Loucy (cell line): ENCODE measurements at regions not wholly inside any gene's neighbourhood (a gene's known extent, or its start where the extent isn't known, plus 50 kb on each side); places are given as distances from the start of the nearest gene placed in this dataset.

Experiments
- H2AFZ ChIP-seq: fragments of 200-600 bp; sonication (generic); 2 replicates; pipeline ENCODE4 v1.6.0; 2016; ENCODE audit warnings: antibody characterized with exemption, mild to moderate bottlenecking, low read length, moderate library complexity
- H3F3A ChIP-seq: fragments of 200-600 bp; 2 replicates; pipeline ENCODE4 v1.6.0; 2016; ENCODE audit warnings: antibody characterized with exemption, low read depth, mild to moderate bottlenecking
- H3K27me3 ChIP-seq: fragments of 200-600 bp; sonication (generic); 2 replicates; pipeline ENCODE4 v1.6.1; 2014; ENCODE audit warnings: low read length, mild to moderate bottlenecking; ENCODE audit not compliant: insufficient read depth, poor library complexity, severe bottlenecking
- H3K36me3 ChIP-seq: fragments of 200-600 bp; sonication (generic); 2 replicates; pipeline ENCODE4 v1.6.1; 2016; ENCODE audit warnings: low read length; ENCODE audit not compliant: insufficient read depth
- H3K4me1 ChIP-seq: fragments of 200-600 bp; sonication (generic); 2 replicates; pipeline ENCODE4 v1.5.1; 2014; ENCODE audit warnings: low read length, mild to moderate bottlenecking; ENCODE audit not compliant: insufficient read depth, poor library complexity, severe bottlenecking
- H3K4me2 ChIP-seq: fragments of 200-600 bp; sonication (generic); 2 replicates; pipeline ENCODE4 v1.6.0; 2014; ENCODE audit warnings: antibody characterized with exemption, low read length, low read depth, mild to moderate bottlenecking; ENCODE audit not compliant: poor library complexity, severe bottlenecking
- H3K4me3 ChIP-seq: fragments of 200-600 bp; sonication (generic); 2 replicates; pipeline ENCODE4 v1.5.1; 2014; ENCODE audit warnings: low read length, mild to moderate bottlenecking, mixed read lengths; ENCODE audit not compliant: poor library complexity, severe bottlenecking
- H3K79me2 ChIP-seq: fragments of 200-600 bp; sonication (generic); 2 replicates; pipeline ENCODE4 v1.6.1; 2014; ENCODE audit warnings: low read length; ENCODE audit not compliant: insufficient read depth
- H3K9ac ChIP-seq: fragments of 200-600 bp; sonication (generic); 2 replicates; pipeline ENCODE4 v1.6.0; 2014; ENCODE audit warnings: mild to moderate bottlenecking, low read depth, low read length, moderate library complexity; ENCODE audit not compliant: poor library complexity, severe bottlenecking
- H3K9me2 ChIP-seq: fragments of 200-600 bp; sonication (generic); replicated peaks from 2 replicates; pipeline ENCODE4 v1.6.1; 2016; ENCODE audit warnings: low read depth, low read length, mixed read lengths
- H3K9me3 ChIP-seq: fragments of 200-600 bp; sonication (generic); 2 replicates; pipeline ENCODE4 v1.6.1; 2014; ENCODE audit warnings: mild to moderate bottlenecking, antibody characterized with exemption, low read length, low read depth; ENCODE audit not compliant: insufficient read depth
- H4K20me1 ChIP-seq: fragments of 200-600 bp; sonication (generic); 2 replicates; pipeline ENCODE4 v1.6.0; 2014; ENCODE audit warnings: antibody characterized with exemption, low read length, mild to moderate bottlenecking; ENCODE audit not compliant: insufficient read depth, poor library complexity, severe bottlenecking
- EZH2phosphoT487 ChIP-seq: fragments of 200-600 bp; IDR thresholded peaks from 2 replicates; pipeline ENCODE4 v1.6.1; 2018; ENCODE audit warnings: antibody characterized with exemption, mild to moderate bottlenecking, moderate library complexity, borderline replicate concordance
- TF ChIP-seq, protein P1 (sequence below): fragments of 200-600 bp; sonication (generic); conservative IDR thresholded peaks from 2 replicates; pipeline ENCODE4 v1.5.1; 2014; ENCODE audit warnings: mild to moderate bottlenecking, antibody characterized with exemption, low read length

DNA sequence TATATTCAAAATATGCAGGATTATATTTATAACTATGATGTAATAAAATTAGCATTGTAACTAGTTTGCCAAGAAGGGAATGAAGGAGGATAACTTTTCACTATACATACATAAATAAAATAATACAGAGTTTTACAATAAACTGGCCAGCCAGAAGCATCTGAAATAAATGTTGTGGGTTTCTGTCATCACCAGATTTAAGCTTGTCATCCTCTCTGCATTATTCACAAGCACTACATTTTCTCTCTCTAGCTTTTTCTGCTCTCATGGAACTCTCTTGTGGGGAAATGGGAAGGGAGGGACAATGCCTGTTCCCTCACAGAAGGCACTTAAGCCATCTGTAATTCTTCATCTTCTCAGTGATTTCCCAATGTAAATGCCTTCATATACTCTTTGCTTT lies 626.8 kb downstream of the SEMA5A start:
- no peaks in the 10 kb centered on the region for H3K9me2 ChIP-seq
- H3K4me3 ChIP-seq: no peak overlapping the region
- no peaks in the 10 kb centered on the region for H3K36me3 ChIP-seq
- no peaks in the 10 kb centered on the region for H4K20me1 ChIP-seq
- no peaks in the 10 kb centered on the region for H3F3A ChIP-seq
- no peak overlapping the region for H2AFZ ChIP-seq
- no peak overlapping the region for H3K4me2 ChIP-seq
- no peaks in the 10 kb centered on the region for H3K27me3 ChIP-seq
- H3K9me3 ChIP-seq: no peaks in the 10 kb centered on the region
- no peak for TF ChIP-seq EZH2phosphoT487
- TF ChIP-seq, protein P1, sequence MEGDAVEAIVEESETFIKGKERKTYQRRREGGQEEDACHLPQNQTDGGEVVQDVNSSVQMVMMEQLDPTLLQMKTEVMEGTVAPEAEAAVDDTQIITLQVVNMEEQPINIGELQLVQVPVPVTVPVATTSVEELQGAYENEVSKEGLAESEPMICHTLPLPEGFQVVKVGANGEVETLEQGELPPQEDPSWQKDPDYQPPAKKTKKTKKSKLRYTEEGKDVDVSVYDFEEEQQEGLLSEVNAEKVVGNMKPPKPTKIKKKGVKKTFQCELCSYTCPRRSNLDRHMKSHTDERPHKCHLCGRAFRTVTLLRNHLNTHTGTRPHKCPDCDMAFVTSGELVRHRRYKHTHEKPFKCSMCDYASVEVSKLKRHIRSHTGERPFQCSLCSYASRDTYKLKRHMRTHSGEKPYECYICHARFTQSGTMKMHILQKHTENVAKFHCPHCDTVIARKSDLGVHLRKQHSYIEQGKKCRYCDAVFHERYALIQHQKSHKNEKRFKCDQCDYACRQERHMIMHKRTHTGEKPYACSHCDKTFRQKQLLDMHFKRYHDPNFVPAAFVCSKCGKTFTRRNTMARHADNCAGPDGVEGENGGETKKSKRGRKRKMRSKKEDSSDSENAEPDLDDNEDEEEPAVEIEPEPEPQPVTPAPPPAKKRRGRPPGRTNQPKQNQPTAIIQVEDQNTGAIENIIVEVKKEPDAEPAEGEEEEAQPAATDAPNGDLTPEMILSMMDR: no peak
- H3K4me1 ChIP-seq: no peaks in the 10 kb centered on the region
- no peak overlapping the region for H3K9ac ChIP-seq
- H3K79me2 ChIP-seq: no peaks in the 10 kb centered on the region

DNA sequence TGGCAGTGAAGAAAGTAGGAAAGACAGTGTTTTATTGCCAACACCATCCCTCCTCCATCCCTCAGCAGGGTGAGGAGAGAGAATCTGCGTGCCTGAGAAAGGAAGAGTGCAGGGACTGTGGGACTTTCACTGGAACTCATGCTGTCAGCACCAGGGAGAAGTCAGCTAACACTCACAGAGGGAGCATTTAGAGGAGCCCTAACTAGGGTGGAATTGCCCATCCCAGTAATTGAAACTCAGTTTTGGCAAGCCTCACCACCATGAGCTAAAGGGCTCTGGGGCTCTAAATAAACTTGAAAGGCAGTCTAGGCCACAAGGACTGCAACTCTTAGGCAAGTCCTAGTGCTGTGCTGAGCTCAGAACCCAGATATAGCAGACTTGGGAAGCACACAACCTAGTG lies 622.3 kb downstream of the SEMA5A start:
- Histone ChIP-seq H3K79me2 (no peaks in the 10 kb centered on the region), H4K20me1 (no peaks in the 10 kb centered on the region), H3K4me1 (no peaks in the 10 kb centered on the region), H3F3A (no peaks in the 10 kb centered on the region), H3K9me2 (no peaks in the 10 kb centered on the region), H2AFZ (no peak overlapping the region), H3K9me3 (0 out of 2 replicates have a peak, but pooled peaks cover 3% of the 10 kb centered on the region), H3K9ac (no peak overlapping the region), H3K4me2 (no peak overlapping the region), H3K4me3 (no peak overlapping the region), H3K36me3 (no peaks in the 10 kb centered on the region), H3K27me3 (no peaks in the 10 kb centered on the region)
- no peak for TF ChIP-seq EZH2phosphoT487
- TF ChIP-seq, protein P1: no peak

DNA sequence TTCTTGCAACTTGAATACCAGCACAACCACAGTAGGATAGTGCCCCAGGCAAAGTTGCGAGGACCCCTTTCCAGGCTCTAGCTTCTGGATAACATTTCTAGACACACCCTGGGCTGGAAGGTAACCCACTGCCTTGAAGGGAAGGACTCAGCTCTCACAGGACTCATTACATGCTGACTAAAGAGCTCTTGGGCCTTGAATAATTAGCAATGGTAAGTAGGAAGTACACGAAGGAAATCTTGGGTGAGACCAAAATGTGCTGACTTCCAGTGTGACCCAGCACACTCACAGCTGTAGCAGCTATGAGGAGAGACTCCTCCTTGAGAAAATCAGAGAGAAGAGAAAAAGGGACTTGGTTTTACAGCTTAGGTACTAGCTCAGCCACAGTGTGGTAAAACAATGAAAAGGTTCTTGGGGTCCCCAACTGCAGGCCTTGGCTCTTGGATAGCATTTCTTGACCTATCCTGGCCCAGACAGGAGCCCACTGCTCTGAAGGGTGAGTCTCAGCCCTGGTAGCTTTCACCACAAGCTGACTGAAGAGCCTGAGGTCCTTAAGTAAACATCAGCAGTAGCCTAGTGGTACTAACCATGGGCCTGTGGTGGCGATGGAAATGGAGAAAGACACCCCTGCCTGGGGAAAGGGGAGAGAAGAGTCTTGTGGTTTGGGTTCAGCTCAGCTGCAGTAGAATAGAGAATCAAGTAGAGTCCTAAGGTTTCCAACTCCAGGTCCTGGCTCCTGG lies 621.7 kb downstream of the SEMA5A start:
- Histone ChIP-seq H3F3A (no peaks in the 10 kb centered on the region), H3K36me3 (no peaks in the 10 kb centered on the region), H3K4me3 (no peak overlapping the region), H3K9me2 (no peaks in the 10 kb centered on the region), H4K20me1 (no peaks in the 10 kb centered on the region), H2AFZ (no peak overlapping the region), H3K9ac (no peak overlapping the region), H3K27me3 (no peaks in the 10 kb centered on the region), H3K4me1 (no peaks in the 10 kb centered on the region), H3K9me3 (0 out of 2 replicates have a peak, but pooled peaks cover 3% of the 10 kb centered on the region), H3K4me2 (no peak overlapping the region), H3K79me2 (no peaks in the 10 kb centered on the region)
- TF ChIP-seq EZH2phosphoT487: no peak
- TF ChIP-seq, protein P1: no peak
